ENCODE measurements at regions not wholly inside any gene's neighbourhood (a gene's known extent, or its start where the extent isn't known, plus 50 kb on each side); places are given as distances from the start of the nearest gene placed in this dataset.

DNA sequence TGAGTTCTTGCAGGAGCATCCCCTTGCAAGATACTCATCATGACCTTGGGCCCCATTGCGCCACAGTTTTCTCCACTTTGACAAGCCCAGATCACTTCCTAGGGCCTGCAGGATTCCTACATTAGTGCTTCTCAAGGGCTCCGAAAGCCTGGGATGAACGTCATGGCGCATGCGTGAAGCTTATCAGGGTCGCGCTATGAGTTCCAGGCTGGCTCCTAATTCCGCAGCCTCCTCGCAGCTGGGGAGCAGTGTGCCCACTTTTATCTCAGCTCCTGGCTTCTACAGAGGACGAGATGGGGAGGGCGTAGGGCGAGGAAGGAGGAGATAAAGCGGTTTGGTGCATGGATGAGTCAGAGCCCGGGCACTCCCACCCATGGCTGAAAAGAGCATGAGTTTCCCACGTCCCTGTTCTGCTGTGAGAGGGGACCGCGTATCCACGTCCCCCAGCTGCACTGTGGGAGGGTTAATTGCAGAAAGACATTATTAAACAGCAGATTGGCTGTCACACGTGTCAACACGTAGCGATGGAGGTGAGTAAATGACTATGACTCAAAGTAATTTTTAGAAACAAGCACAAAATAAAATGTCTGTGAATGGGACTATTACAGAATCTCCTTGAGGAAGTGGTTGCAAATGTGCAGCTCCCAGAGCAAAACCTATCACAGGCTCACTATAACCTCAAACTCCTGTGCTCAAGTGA, 72.9 kb upstream of the DSP start:
- DNase-seq (ENCODE audit: low read depth) = no peak

DNA sequence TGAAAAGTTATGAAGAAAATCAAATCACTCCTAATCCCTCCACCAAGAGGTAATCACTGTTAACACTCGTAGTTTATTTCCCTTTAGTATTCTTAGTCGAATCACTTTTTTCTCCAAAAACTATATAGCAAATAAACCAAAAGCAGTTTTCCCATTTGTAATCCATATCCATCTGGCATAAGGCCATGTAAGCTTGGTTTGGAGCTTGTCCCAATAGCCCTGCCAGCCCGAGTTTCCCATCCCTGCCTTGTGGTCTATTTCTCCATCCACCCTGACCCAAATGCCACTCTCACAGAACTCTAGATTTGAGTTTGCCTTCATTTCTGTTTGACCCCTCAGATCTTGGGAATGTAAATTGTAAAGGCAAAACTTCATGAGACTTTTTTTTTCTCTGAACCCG, 71.8 kb upstream of the DSP start:
- peak; percentile 56 for DNase-seq (ENCODE audit: low read depth)

- DNase-seq (ENCODE audit: low read depth) = no peak
Measured at GRCh38 chr6:7471171-7471570, 70.3 kb upstream of the DSP start.

- no peak for DNase-seq (ENCODE audit: low read depth)
Measured at GRCh38 chr6:7473805-7474719, 67.4 kb upstream of the DSP start.

- DNase-seq (ENCODE audit: low read depth) = no peak
Measured at GRCh38 chr6:7475081-7475480, 66.4 kb upstream of the DSP start.

GRCh38 chr6:7479801-7480266, 61.6 kb upstream of the DSP start:
- DNase-seq (ENCODE audit: low read depth) = peak; percentile 42

DNA sequence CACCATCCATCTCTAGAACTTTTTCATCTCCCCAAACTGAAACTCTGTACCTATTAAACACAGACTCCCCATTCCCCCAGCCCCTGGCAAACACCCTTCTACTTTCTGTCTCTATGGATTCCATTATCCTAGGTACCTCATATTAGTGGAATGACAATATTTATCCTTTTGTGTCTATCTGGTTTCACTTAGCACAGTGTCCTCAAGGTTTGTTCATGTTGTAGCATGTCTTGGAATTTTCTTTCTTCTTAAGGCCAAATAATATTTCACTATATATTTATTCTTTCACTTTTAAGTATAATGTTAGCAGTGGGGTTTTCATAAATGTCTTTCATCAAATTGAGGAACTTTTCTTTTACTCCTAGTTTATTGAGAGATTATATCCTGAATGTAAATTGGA, 56.8 kb upstream of the DSP start:
- no peak for DNase-seq (ENCODE audit: low read depth)

GRCh38 chr6:7486951-7487350, 54.5 kb upstream of the DSP start:
- no peak for DNase-seq (ENCODE audit: low read depth)

DNA sequence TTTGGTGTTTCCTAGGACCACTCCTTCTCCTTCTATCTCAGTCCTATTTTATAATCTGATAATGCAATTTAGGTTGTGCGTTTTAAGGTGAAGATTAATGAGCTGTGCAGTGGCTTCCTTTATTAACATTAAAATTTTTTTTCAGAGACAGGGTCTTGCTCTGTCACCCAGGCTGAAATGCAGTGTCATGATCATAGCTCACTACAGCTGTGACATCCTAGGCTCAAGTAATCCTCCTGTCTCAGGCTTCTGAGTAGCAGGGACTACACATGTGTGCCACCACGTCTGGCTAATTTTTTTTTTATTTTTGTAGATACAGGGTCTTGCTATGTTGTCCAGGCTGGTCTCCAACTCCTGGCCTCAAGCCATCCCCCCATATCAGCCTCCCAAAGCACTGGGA, 53.0 kb upstream of the DSP start:
- DNase-seq (ENCODE audit: low read depth) = no peak

DNA sequence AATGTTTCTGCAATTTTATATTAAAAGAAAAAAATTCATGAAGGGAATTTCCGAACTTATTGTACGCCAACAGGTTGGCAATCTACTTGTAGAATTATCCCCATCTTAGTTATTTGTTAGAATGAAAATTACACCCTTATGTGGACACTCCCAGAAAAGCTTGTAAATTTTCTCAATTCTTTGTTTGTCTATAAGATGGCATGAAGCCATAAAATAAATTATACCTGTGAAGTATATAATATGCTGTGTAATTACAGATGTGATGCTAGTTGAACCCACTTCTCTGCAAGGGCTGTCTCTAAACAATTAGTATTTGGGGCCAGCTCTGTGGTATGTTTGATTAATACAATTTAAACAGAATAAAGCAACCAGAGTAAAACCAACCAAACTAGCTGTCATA, 52.1 kb upstream of the DSP start:
- DNase-seq (ENCODE audit: low read depth) = no peak
